Neural cell (in vitro differentiated cells): ENCODE measurements at regions not wholly inside any gene's neighbourhood (a gene's known extent, or its start where the extent isn't known, plus 50 kb on each side); places are given as distances from the start of the nearest gene placed in this dataset.

Source experiments
- H2AFZ ChIP-seq: fragments of 200-600, 300-800 bp; sonication (generic), shearing (Covaris generic); 2 replicates; pipeline ENCODE4 v1.6.0; 2014; ENCODE audit warnings: low read depth, mild to moderate bottlenecking, antibody characterized with exemption, low read length, moderate library complexity
- H3F3A ChIP-seq: fragments of 200-600 bp; shearing (Covaris generic); 2 replicates; pipeline ENCODE4 v1.6.1; 2016; ENCODE audit warnings: mild to moderate bottlenecking, moderate library complexity, mixed read lengths, antibody characterized with exemption, low read length; ENCODE audit not compliant: insufficient read depth, poor library complexity, severe bottlenecking
- H3K27ac ChIP-seq: fragments of 200-600, 300-800 bp; sonication (generic), shearing (Covaris generic); 2 replicates; pipeline ENCODE4 v1.5.1; 2014; ENCODE audit warnings: mild to moderate bottlenecking, low read length, moderate library complexity
- H3K27me3 ChIP-seq: fragments of 300-800, 200-600 bp; sonication (generic), shearing (Covaris generic); 2 replicates; pipeline ENCODE4 v1.6.0; 2014; ENCODE audit warnings: mild to moderate bottlenecking, low read depth, low read length, moderate library complexity; ENCODE audit not compliant: insufficient read depth
- H3K36me3 ChIP-seq: fragments of 300-800, 200-600 bp; sonication (generic), shearing (Covaris generic); 2 replicates; pipeline ENCODE4 v1.5.1; 2014; ENCODE audit warnings: mild to moderate bottlenecking, antibody characterized with exemption, low read length, moderate library complexity; ENCODE audit not compliant: insufficient read depth
- H3K4me2 ChIP-seq: fragments of 300-800, 200-600 bp; sonication (generic), shearing (Covaris generic); 2 replicates; pipeline ENCODE4 v1.6.0; 2014; ENCODE audit warnings: mild to moderate bottlenecking, low read length
- H3K4me3 ChIP-seq: fragments of 300-800, 200-600 bp; sonication (generic), shearing (Covaris generic); 2 replicates; pipeline ENCODE4 v1.5.1; 2014; ENCODE audit warnings: mild to moderate bottlenecking, low read length, moderate library complexity
- H3K79me2 ChIP-seq: fragments of 200-600 bp; shearing (Covaris generic); replicated peaks from 2 replicates; pipeline ENCODE4 v1.6.0; 2014; ENCODE audit warnings: mild to moderate bottlenecking, low read length, moderate library complexity; ENCODE audit not compliant: insufficient read depth
- H3K9ac ChIP-seq: fragments of 300-800, 200-600 bp; sonication (generic), shearing (Covaris generic); 2 replicates; pipeline ENCODE4 v1.6.1; 2016; ENCODE audit warnings: mild to moderate bottlenecking, low read length, mixed read lengths
- H3K9me2 ChIP-seq: fragments of 200-600 bp; shearing (Covaris generic); 2 replicates; pipeline ENCODE4 v1.6.1; 2016; ENCODE audit warnings: mild to moderate bottlenecking, low read length, mixed read lengths; ENCODE audit not compliant: insufficient read depth
- H3K9me3 ChIP-seq: fragments of 200-600, 300-800 bp; sonication (generic), shearing (Covaris generic); 2 replicates; pipeline ENCODE4 v1.6.1; 2016; ENCODE audit warnings: mild to moderate bottlenecking, mixed run types, low read length, moderate library complexity, mixed read lengths
- H4K20me1 ChIP-seq: fragments of 200-600 bp; shearing (Covaris generic); 2 replicates; pipeline ENCODE4 v1.6.1; 2016; ENCODE audit warnings: mild to moderate bottlenecking, mixed run types; ENCODE audit not compliant: insufficient read depth
- EP300 ChIP-seq: fragments of 450-650 bp; conservative IDR thresholded peaks from 2 replicates; pipeline ENCODE4 v1.6.1; 2014; ENCODE audit warnings: antibody characterized with exemption, mild to moderate bottlenecking, moderate library complexity; ENCODE audit not compliant: poor library complexity, severe bottlenecking
- EZH2 ChIP-seq: fragments of 200-600, 300-800 bp; shearing (Covaris generic), sonication (generic); IDR thresholded peaks from 2 replicates; pipeline ENCODE4 v1.6.1; 2014; ENCODE audit warnings: antibody characterized with exemption, low read length, borderline replicate concordance, mild to moderate bottlenecking; ENCODE audit not compliant: insufficient read depth, poor library complexity, severe bottlenecking
- MXI1 ChIP-seq: fragments of 450-650 bp; conservative IDR thresholded peaks from 2 replicates; pipeline ENCODE4 v1.6.1; 2014; ENCODE audit warnings: antibody characterized with exemption, mild to moderate bottlenecking; ENCODE audit not compliant: poor library complexity, severe bottlenecking
- POLR2AphosphoS5 ChIP-seq: IDR thresholded peaks from 2 replicates; pipeline ENCODE4 v1.6.1; 2012
- RAD21 ChIP-seq: fragments of 450-650 bp; conservative IDR thresholded peaks from 2 replicates; pipeline ENCODE4 v1.6.1; 2014; ENCODE audit warnings: antibody characterized with exemption, mild to moderate bottlenecking, moderate library complexity
- SMC3 ChIP-seq: fragments of 450-650 bp; conservative IDR thresholded peaks from 2 replicates; pipeline ENCODE4 v1.6.1; 2014; ENCODE audit warnings: antibody characterized with exemption, mild to moderate bottlenecking, moderate library complexity; ENCODE audit not compliant: poor library complexity
- TAF1 ChIP-seq: IDR thresholded peaks from 2 replicates; pipeline ENCODE4 v1.6.1; 2012; ENCODE audit warnings: low read depth
- TF ChIP-seq, protein P1 (sequence below): IDR thresholded peaks from 2 replicates; pipeline ENCODE4 v1.6.1; 2012; ENCODE audit warnings: borderline replicate concordance
- TF ChIP-seq, protein P2 (sequence below): fragments of 450-650 bp; IDR thresholded peaks from 2 replicates; pipeline ENCODE4 v1.5.1; 2014; ENCODE audit warnings: antibody characterized with exemption, mild to moderate bottlenecking, moderate library complexity; ENCODE audit not compliant: poor library complexity, severe bottlenecking

DNA sequence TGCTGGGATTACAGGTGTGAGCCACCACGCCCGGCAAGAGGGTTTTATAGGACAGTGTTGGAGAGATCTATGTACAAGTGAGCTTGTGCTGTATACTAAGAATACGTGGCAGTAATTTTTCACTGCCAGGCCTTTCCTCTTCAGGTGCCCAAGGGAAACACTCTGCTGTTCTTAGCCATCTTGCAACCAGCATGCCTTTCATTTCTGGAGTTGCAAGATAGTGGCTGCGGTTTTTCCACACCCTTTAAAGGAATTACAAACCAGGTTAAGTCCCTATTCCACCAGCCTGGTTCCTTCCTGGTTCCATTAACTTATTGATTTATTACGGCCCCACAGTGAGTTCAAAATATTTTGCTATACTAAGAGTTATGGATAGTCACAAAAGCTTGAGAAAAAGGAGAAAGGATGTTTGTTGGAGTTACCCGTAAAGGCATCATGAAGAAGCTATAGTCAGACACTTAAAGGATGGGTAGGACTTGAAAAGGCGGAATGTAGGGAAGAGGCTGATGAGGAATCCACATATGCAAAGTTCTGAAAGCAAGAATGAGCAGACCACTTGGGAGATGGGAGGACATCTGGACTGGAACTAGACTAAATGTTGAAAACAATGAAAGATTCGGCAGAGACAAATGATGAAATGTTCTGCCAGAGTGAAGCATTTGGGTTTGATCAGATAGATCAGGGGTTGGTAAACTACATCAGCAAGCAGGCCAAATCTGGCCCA lies 61.4 kb upstream of the ASIP start:
- no peak overlapping the region for H3K9ac ChIP-seq
- H3K27ac ChIP-seq = no peak overlapping the region
- no peaks in the 10 kb centered on the region for H3K36me3 ChIP-seq
- no peak overlapping the region for H3K4me2 ChIP-seq
- H3K9me2 ChIP-seq = no peaks in the 10 kb centered on the region
- H3K79me2 ChIP-seq = no peaks in the 10 kb centered on the region
- no peak for TF ChIP-seq SMC3
- TF ChIP-seq, protein P1, sequence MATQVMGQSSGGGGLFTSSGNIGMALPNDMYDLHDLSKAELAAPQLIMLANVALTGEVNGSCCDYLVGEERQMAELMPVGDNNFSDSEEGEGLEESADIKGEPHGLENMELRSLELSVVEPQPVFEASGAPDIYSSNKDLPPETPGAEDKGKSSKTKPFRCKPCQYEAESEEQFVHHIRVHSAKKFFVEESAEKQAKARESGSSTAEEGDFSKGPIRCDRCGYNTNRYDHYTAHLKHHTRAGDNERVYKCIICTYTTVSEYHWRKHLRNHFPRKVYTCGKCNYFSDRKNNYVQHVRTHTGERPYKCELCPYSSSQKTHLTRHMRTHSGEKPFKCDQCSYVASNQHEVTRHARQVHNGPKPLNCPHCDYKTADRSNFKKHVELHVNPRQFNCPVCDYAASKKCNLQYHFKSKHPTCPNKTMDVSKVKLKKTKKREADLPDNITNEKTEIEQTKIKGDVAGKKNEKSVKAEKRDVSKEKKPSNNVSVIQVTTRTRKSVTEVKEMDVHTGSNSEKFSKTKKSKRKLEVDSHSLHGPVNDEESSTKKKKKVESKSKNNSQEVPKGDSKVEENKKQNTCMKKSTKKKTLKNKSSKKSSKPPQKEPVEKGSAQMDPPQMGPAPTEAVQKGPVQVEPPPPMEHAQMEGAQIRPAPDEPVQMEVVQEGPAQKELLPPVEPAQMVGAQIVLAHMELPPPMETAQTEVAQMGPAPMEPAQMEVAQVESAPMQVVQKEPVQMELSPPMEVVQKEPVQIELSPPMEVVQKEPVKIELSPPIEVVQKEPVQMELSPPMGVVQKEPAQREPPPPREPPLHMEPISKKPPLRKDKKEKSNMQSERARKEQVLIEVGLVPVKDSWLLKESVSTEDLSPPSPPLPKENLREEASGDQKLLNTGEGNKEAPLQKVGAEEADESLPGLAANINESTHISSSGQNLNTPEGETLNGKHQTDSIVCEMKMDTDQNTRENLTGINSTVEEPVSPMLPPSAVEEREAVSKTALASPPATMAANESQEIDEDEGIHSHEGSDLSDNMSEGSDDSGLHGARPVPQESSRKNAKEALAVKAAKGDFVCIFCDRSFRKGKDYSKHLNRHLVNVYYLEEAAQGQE = no peak
- no peak for TF ChIP-seq POLR2AphosphoS5
- TF ChIP-seq EP300 = no peak
- TF ChIP-seq RAD21 = no peak
- no peak for TF ChIP-seq TAF1
- TF ChIP-seq, protein P2, sequence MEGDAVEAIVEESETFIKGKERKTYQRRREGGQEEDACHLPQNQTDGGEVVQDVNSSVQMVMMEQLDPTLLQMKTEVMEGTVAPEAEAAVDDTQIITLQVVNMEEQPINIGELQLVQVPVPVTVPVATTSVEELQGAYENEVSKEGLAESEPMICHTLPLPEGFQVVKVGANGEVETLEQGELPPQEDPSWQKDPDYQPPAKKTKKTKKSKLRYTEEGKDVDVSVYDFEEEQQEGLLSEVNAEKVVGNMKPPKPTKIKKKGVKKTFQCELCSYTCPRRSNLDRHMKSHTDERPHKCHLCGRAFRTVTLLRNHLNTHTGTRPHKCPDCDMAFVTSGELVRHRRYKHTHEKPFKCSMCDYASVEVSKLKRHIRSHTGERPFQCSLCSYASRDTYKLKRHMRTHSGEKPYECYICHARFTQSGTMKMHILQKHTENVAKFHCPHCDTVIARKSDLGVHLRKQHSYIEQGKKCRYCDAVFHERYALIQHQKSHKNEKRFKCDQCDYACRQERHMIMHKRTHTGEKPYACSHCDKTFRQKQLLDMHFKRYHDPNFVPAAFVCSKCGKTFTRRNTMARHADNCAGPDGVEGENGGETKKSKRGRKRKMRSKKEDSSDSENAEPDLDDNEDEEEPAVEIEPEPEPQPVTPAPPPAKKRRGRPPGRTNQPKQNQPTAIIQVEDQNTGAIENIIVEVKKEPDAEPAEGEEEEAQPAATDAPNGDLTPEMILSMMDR = no peak
- TF ChIP-seq MXI1 = no peak
- no peak for TF ChIP-seq EZH2
- H3K9me3 ChIP-seq = no peaks in the 10 kb centered on the region
- no peaks in the 10 kb centered on the region for H3F3A ChIP-seq
- no peak overlapping the region for H3K4me3 ChIP-seq
- no peaks in the 10 kb centered on the region for H3K27me3 ChIP-seq
- no peaks in the 10 kb centered on the region for H4K20me1 ChIP-seq
- no peak overlapping the region for H2AFZ ChIP-seq

DNA sequence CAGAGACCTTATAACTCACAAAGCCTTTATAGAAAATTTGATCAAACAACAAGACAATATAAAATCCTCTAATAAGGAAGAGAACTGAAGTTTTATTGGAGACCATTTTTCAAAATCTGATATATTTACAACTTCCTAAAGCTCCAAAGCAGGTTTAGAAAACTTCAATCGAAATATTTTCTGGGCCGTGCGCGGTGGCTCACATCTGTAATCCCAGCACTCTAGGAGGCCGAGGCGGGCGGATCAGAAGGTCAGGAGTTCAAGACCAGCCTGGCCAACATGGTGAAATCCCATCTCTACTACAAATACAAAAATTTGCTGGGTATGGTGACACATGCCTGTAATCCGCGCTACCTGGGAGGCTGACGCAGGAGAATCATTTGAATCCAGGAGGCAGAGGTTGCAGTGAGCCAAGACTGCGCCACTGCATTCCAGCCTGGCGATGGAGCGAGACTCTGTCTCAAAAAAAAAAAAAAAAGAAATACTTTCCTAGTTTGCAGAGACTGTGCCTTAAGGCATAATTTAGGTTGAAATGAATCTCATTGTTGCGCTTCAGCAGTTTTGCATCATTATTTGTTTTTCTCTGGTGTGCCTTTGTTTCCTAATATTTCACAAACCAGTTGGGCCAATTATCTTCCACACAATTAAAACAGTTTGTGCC lies 60.6 kb upstream of the ASIP start:
- H3K36me3 ChIP-seq = no peaks in the 10 kb centered on the region
- H3K9me3 ChIP-seq = no peaks in the 10 kb centered on the region
- H4K20me1 ChIP-seq = no peaks in the 10 kb centered on the region
- H3K79me2 ChIP-seq = no peaks in the 10 kb centered on the region
- H3K9ac ChIP-seq = no peak overlapping the region
- TF ChIP-seq RAD21 (no peak), EZH2 (no peak), TAF1 (no peak), POLR2AphosphoS5 (no peak), SMC3 (no peak), MXI1 (no peak), EP300 (no peak)
- TF ChIP-seq, protein P1 = no peak
- TF ChIP-seq, protein P2 = no peak
- no peaks in the 10 kb centered on the region for H3K9me2 ChIP-seq
- no peaks in the 10 kb centered on the region for H3K27me3 ChIP-seq
- no peak overlapping the region for H2AFZ ChIP-seq
- H3K27ac ChIP-seq = no peak overlapping the region
- no peak overlapping the region for H3K4me2 ChIP-seq
- H3F3A ChIP-seq = no peaks in the 10 kb centered on the region
- no peak overlapping the region for H3K4me3 ChIP-seq
